MM.1S (cell line): ENCODE measurements at regions not wholly inside any gene's neighbourhood (a gene's known extent, or its start where the extent isn't known, plus 50 kb on each side); places are given as distances from the start of the nearest gene placed in this dataset.

Experiments used
- DNase-seq: peaks from one replicate; pipeline ENCODE4 v3.0.0-alpha.2; 2015
- H2AFZ ChIP-seq: fragments of 300-600 bp; sonication (generic); 2 replicates; pipeline ENCODE4 v1.6.0; 2016; ENCODE audit warnings: antibody characterized with exemption, low read length
- H3F3A ChIP-seq: fragments of 300-600 bp; sonication (generic); 2 replicates; pipeline ENCODE4 v1.6.1; 2016; ENCODE audit warnings: mild to moderate bottlenecking, antibody characterized with exemption, low read length, moderate library complexity, mixed read lengths; ENCODE audit not compliant: insufficient read depth
- H3K27ac ChIP-seq: fragments of 300-600 bp; sonication (generic); 2 replicates; pipeline ENCODE4 v1.5.1; 2016; ENCODE audit warnings: mild to moderate bottlenecking, low read length
- H3K27me3 ChIP-seq: fragments of 300-600 bp; sonication (generic); replicated peaks from 2 replicates; pipeline ENCODE4 v1.6.0; 2016; ENCODE audit warnings: low read length; ENCODE audit not compliant: insufficient read depth
- H3K36me3 ChIP-seq: fragments of 300-600 bp; sonication (generic); replicated peaks from 2 replicates; pipeline ENCODE4 v1.6.1; 2016; ENCODE audit warnings: mild to moderate bottlenecking, low read length, mixed read lengths; ENCODE audit not compliant: insufficient read depth
- H3K4me1 ChIP-seq: fragments of 300-600 bp; sonication (generic); 2 replicates; pipeline ENCODE4 v1.6.1; 2016; ENCODE audit warnings: low read length, mixed read lengths
- H3K4me2 ChIP-seq: fragments of 300-600 bp; sonication (generic); 2 replicates; pipeline ENCODE4 v1.6.0; 2016; ENCODE audit warnings: low read depth, low read length
- H3K4me3 ChIP-seq: fragments of 300-600 bp; sonication (generic); 2 replicates; pipeline ENCODE4 v1.5.1; 2016; ENCODE audit warnings: low read length, mixed read lengths
- H3K79me2 ChIP-seq: fragments of 300-600 bp; sonication (generic); 2 replicates; pipeline ENCODE4 v1.6.1; 2016; ENCODE audit warnings: mixed run types, low read length, mixed read lengths
- H3K9ac ChIP-seq: fragments of 300-600 bp; sonication (generic); 2 replicates; pipeline ENCODE4 v1.6.1; 2016; ENCODE audit warnings: low read length, mixed read lengths
- H3K9me2 ChIP-seq: fragments of 300-600 bp; sonication (generic); replicated peaks from 2 replicates; pipeline ENCODE4 v1.6.1; 2016; ENCODE audit warnings: mild to moderate bottlenecking, low read length, mixed read lengths; ENCODE audit not compliant: insufficient read depth
- H3K9me3 ChIP-seq: fragments of 300-600 bp; sonication (generic); replicated peaks from 2 replicates; pipeline ENCODE4 v1.6.1; 2016; ENCODE audit warnings: mild to moderate bottlenecking, low read length, mixed read lengths; ENCODE audit not compliant: insufficient read depth
- H4K20me1 ChIP-seq: fragments of 300-600 bp; sonication (generic); 2 replicates; pipeline ENCODE4 v1.6.1; 2016; ENCODE audit warnings: mild to moderate bottlenecking, low read length, moderate library complexity, mixed read lengths; ENCODE audit not compliant: insufficient read depth
- EZH2 ChIP-seq: fragments of 300-600 bp; sonication (generic); optimal IDR thresholded peaks from 2 replicates; pipeline ENCODE3; 2017; ENCODE audit warnings: low read depth, mild to moderate bottlenecking, antibody characterized with exemption, low read length, mixed read lengths
- EZH2phosphoT487 ChIP-seq: fragments of 300-600 bp; sonication (generic); IDR thresholded peaks from 2 replicates; pipeline ENCODE4 v1.6.1; 2018; ENCODE audit warnings: antibody characterized with exemption, low read length
- TF ChIP-seq, protein P1 (sequence below): fragments of 300-600 bp; sonication (generic); IDR thresholded peaks from 2 replicates; pipeline ENCODE4 v1.5.1; 2016; ENCODE audit warnings: antibody characterized with exemption, low read length, mixed read lengths

DNA sequence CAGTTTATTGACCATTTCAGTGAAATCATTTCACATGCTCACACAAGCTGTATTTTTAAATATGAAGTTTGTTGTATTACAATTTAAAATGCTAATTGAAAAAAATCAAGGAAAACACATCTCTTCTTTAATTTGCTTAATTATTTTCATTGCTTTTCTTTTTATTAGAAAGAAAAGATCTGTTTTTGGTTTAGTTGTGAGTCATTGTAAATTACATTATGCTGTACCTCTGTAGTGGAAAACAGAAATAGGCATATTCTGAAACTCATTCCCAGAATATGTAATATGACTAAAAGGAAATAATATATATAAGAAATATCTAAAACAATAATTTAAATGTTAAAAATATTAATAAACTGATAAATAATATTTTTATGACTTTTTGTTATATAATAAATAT lies 161.9 kb downstream of the HGF start:
- no peaks in the 10 kb centered on the region for H3F3A ChIP-seq
- no peaks in the 10 kb centered on the region for H4K20me1 ChIP-seq
- H3K36me3 ChIP-seq, result no peaks in the 10 kb centered on the region
- H3K9ac ChIP-seq, result no peak overlapping the region
- no peaks in the 10 kb centered on the region for H3K27me3 ChIP-seq
- no peak for DNase-seq
- H3K79me2 ChIP-seq, result no peaks in the 10 kb centered on the region
- no peak overlapping the region for H3K4me3 ChIP-seq
- H3K4me2 ChIP-seq, result no peak overlapping the region
- TF ChIP-seq, protein P1, sequence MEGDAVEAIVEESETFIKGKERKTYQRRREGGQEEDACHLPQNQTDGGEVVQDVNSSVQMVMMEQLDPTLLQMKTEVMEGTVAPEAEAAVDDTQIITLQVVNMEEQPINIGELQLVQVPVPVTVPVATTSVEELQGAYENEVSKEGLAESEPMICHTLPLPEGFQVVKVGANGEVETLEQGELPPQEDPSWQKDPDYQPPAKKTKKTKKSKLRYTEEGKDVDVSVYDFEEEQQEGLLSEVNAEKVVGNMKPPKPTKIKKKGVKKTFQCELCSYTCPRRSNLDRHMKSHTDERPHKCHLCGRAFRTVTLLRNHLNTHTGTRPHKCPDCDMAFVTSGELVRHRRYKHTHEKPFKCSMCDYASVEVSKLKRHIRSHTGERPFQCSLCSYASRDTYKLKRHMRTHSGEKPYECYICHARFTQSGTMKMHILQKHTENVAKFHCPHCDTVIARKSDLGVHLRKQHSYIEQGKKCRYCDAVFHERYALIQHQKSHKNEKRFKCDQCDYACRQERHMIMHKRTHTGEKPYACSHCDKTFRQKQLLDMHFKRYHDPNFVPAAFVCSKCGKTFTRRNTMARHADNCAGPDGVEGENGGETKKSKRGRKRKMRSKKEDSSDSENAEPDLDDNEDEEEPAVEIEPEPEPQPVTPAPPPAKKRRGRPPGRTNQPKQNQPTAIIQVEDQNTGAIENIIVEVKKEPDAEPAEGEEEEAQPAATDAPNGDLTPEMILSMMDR, result no peak
- TF ChIP-seq EZH2, result no peak
- H3K9me2 ChIP-seq, result no peaks in the 10 kb centered on the region
- no peak overlapping the region for H2AFZ ChIP-seq
- H3K9me3 ChIP-seq, result no peaks in the 10 kb centered on the region
- H3K4me1 ChIP-seq, result no peaks in the 10 kb centered on the region
- no peak overlapping the region for H3K27ac ChIP-seq

DNA sequence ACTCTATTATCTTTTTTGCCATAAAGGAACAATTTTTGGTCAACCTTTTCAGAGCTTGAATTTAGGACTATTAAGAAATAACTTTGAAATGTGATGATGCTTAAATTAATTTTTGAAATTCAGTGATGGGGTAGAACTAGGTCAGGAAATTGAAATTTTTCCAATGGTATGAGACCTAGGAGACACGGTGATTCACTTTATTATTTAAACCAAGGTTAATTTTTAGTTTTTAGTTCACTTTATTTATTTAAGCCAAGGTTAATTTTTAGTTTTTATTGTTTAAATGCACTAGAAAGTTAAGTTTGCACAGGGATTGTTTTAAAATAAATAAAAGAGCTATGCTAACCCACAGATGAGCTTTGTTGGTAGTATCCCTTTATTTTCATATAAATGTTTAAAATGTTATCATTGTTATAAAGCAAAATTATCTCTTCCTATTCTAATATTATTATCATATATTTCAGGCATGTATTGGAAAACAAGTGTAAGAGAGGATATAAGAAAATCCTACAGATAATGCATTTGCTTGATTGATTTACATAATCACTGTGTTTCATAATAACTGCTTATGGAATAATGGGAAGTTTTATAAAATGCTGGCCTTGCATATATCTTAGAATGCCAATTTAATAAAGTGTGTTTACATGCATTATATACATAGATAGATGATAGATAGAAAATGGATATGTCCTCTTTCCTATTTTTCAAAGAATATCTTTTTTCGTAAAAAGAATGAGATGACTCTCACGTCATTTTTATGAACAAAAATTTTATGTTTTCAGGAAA lies 163.6 kb downstream of the HGF start:
- Histone ChIP-seq H2AFZ (no peak overlapping the region), H4K20me1 (no peaks in the 10 kb centered on the region), H3K36me3 (no peaks in the 10 kb centered on the region), H3K9me3 (no peaks in the 10 kb centered on the region), H3K27ac (no peak overlapping the region), H3K4me3 (no peak overlapping the region), H3K9me2 (no peaks in the 10 kb centered on the region), H3K27me3 (no peaks in the 10 kb centered on the region), H3K4me1 (no peaks in the 10 kb centered on the region), H3K9ac (no peak overlapping the region), H3K79me2 (no peaks in the 10 kb centered on the region), H3F3A (no peaks in the 10 kb centered on the region), H3K4me2 (no peak overlapping the region)
- TF ChIP-seq EZH2phosphoT487 (no peak), EZH2 (no peak)
- TF ChIP-seq, protein P1, result no peak
- no peak for DNase-seq

DNA sequence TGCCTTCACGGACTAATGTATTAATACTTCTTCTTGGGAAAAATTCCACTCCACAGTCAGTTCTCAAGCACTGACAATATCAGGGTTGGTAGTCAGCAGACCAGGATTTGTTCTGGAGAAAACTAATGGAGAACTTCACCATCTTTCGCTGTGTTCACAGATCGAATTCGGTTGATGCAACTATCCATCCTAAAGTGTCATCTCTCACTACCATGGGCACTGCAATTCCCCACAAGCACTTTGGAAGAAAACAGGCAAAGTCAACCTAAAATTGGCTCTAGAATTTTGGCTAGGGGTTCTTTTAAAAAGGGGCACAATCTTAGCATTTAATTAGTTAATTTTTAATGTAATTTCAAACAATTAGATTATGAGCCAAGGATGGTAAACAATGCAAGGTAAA lies 164.4 kb downstream of the HGF start:
- no peak overlapping the region for H3K27ac ChIP-seq
- H3K9me3 ChIP-seq, result no peaks in the 10 kb centered on the region
- H3K4me1 ChIP-seq, result no peaks in the 10 kb centered on the region
- no peak overlapping the region for H3K4me3 ChIP-seq
- H3K9ac ChIP-seq, result no peak overlapping the region
- no peak overlapping the region for H2AFZ ChIP-seq
- no peaks in the 10 kb centered on the region for H3K27me3 ChIP-seq
- H3K36me3 ChIP-seq, result no peaks in the 10 kb centered on the region
- H4K20me1 ChIP-seq, result no peaks in the 10 kb centered on the region
- H3K4me2 ChIP-seq, result no peak overlapping the region
- H3K79me2 ChIP-seq, result no peaks in the 10 kb centered on the region
- no peak for DNase-seq
- no peak for TF ChIP-seq EZH2phosphoT487
- TF ChIP-seq EZH2, result no peak
- TF ChIP-seq, protein P1, result no peak
- H3F3A ChIP-seq, result no peaks in the 10 kb centered on the region
- H3K9me2 ChIP-seq, result no peaks in the 10 kb centered on the region
